ENCODE measurements at regions not wholly inside any gene's neighbourhood (a gene's known extent, or its start where the extent isn't known, plus 50 kb on each side); places are given as distances from the start of the nearest gene placed in this dataset.

DNA sequence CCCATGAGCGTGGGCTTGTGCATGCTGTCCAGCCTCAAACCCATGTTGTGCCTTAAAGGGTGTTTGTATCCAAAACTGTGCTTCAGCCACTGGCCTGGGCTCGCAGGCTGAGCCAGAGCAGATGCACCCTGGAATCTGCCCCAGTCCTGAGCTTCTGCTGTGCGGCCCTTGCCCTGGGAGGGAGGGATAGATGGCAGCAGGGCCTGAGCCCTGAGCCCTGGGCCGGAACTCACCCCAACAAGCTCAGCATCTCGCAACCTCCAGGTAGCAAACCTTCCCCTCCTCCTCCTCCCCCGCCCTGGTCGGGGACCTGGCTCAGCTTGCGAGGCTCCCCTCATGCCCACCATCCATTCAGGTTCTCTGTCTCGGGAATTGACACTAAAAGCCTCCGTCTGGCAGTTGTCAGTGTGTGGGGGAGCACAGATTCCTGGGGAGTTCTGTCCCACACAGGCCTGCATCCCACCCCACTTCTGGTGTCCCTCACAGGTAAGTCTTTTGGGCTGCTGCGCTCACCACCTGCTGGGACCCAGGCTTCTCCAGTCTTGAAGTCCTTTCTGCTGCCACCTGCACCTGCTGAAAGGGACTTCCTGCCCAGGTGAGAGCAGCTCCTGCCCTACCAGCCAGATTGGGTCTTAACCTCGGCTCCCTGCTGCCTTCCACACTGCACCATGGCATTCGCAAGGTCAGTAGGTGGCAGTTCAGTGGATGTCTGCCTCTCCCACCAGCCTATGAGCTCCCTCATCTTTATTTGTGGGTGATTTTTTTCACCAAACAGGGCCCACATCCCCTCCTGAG, 55.2 kb upstream of the OLFM1 start:
- DNase-seq: peak; percentile 81

DNA sequence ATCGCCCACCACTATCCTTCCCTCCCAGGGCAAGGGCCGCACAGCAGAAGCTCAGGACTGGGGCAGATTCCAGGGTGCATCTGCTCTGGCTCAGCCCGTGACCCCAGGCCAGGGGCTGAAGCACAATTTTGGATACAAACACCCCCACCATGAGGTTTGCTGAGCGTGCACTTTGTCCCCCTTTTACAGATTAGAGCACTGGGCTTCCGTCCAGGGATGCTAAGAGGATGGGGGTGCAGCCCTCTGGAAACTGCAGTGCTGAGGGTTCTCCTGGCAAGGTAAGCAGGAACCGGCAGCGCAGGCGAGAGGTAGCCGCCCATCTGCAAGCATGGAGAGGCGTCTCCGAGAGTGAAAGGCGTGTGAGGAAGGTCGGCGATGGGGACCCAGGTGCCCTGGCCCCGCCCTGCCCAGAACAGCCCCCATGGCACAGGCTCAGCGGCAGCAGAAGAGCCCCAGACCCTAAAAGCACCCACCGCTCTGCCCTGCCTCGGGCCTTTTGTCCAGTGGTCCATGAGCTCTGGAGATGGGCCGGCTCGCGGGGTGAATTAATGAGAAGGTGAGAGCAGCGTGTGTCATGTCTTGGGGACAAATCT, 54.5 kb upstream of the OLFM1 start:
- DNase-seq: peak; percentile 72

DNA sequence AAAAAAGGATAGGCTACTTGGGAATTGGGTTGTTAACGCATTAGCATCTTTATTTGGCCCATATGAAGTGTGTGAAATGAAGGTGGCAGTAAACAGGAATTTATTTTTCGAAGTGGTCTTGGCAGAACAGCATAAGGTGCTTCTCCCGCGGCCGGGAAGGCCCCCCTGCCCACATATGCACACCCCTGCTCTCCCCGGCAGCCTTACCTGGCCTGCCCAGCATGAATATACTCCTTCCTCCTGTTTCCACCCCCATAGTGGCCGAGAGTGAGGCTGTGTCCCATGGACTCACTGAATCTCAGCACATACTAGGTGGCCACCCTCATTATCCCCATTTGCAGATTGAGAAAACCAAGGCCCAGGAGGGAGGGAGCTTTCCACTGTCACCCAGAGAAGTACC, 54.0 kb upstream of the OLFM1 start:
- no peak for DNase-seq

DNA sequence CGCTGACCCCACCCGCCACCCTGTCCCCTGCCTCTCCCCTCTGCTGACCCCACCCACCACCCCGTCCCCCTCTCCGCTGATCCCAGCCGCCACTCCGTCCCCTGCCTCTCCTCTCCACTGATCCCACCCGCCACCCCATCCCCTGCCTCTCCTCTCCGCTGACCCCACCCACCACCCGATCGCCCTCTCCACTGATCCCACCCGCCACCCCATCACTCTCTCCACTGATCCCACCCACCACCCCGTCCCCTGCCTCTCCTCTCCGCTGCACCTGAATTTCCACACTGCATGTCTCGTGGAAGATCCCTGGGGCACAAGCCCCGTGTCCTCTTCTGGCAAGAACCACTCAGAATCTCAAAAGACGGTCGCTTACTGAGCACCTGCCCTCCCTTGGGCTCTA, 53.4 kb upstream of the OLFM1 start:
- DNase-seq: no peak

DNA sequence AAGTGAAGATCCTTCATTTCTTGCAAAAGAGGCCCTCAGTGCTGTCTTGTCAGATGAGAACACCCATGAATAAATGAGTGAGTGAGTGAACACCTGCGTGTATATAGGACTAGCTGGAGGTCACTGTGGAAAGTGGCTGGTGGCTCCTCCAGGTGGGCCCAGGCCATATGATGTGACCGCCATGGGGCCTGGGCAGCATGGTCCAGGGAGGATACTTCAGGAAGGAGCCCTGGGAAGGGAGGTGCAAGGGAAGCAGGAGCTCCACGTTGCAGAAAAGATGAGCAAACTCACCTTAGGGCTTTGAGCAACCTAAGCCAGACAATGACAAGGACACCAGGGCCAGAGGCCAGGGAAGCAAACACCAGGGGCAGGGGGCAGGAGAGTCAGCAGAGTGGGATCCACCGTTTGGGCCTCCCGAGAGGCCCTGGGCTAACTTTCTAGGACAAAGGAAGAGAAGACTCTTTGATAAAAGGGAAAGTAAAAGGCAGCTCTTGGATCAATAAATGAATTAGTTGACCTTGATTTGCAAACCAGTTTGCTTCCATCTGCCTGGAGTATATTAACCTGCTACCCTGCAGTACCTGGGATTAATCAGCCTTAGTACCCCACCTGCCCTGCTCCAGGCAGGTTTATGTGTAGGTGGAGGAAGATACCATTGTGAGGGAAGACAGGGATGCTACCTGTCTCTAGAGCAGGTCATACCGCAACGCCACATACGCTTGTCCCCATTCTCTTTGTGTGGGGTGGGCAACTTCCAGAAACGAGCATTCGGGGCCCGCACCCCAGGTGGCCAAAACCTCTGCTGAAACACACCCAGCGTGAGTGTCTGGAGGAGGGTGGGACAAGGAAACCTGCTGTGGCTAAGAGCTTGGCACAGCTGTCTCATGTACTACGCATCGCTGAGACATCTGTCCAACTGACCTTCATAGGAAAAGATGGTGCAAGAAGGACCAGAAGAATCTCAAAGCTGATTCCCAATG, 51.4 kb upstream of the OLFM1 start:
- no peak for DNase-seq

DNA sequence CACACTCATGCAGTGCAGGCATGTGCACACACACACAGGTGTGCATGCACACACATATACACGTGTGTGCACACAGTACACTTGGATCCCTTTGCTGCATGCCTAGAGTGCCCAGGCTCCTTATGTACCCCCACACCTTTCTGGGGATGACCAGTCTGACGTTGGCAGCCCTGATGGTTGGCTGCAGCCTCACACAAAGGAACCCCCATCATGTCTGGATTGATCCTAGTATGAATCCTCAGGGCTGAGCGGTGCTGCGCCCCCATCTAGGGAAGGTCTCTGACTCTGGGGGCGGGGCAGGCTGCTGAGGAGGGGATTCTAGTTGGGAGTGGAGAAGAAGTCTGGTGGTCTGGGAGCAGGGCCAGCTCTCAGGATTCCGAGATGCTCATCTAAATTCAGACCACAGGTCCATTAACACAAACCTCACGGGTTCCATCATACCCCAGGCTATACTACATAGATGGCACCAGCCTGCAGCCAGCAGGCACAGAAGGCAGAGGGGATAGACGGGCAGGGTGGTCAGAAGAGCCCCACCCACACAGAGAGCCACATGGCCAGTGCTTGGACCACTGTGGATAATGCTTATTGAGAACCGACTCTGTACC, 50.5 kb upstream of the OLFM1 start:
- no peak for DNase-seq

DNA sequence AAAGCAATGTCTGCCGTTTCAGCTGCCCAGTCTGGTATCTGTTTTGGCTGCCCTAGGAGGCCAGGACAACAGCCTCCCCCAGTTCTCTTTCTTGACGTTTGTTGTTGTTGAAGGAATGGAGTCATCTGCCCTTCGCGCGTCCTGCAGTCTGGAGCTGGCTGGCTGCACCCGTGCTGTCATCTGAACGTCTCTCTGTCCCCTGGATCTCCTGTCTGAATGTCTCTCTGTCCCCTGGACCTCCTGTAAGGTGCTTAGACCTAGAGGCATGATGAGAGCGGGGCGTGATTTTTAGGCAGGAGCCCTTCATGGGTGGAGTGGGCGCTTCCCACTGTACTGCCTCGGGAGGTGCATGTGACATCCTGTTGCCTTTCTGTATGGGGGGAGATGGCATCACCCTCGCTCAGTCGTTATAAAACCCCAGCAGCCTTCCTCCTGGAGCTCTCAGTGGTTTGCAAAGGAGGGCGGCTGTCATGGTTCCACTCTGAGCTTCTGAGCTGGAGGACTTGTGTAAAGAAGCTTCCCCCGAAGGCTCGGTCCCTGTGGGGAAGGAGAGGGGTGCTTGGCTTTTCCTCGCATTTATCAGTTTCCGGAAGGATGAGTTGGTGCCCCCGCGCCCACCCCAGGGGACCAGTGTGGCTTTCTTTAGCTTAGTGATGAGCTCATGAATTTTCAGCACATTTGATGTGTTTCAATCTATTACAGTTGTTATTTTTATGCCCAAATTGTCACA, 49.8 kb upstream of the OLFM1 start:
- DNase-seq: no peak
